ENCODE measurements at regions not wholly inside any gene's neighbourhood (a gene's known extent, or its start where the extent isn't known, plus 50 kb on each side); places are given as distances from the start of the nearest gene placed in this dataset.

- TF ChIP-seq ZBTB1 (CRISPR knock-in tag; IDR thresholded peaks at IDR 0.05; ENCODE audit: borderline replicate concordance, low read depth) (no peak), ZNF280A (IDR thresholded peaks at IDR 0.05; ENCODE audit: low read depth, partially characterized antibody) (no peak), FOXJ2 (tag; IDR thresholded peaks at IDR 0.05) (peak; percentile 49; the same call in 1 of the 2 replicates), KLF6 (CRISPR knock-in tag; IDR thresholded peaks at IDR 0.05; ENCODE audit: borderline replicate concordance) (no peak), SPI1 (IDR thresholded peaks at IDR 0.05; ENCODE audit: borderline replicate concordance, low read depth, low read length) (no peak), ELF4 (CRISPR knock-in tag; IDR thresholded peaks at IDR 0.05) (no peak), EGR1 (conservative IDR thresholded peaks at IDR 0.05) (no peak), ZNF146 (CRISPR knock-in tag; IDR thresholded peaks at IDR 0.05; ENCODE audit: unreplicated experiment) (no peak), HBP1 (CRISPR knock-in tag; IDR thresholded peaks at IDR 0.05) (no peak), TBP (optimal IDR thresholded peaks at IDR 0.05; ENCODE audit: low read depth, low read length) (no peak), SRSF3 (IDR thresholded peaks at IDR 0.05; ENCODE audit: insufficient read depth, low read length) (no peak), DEAF1 (CRISPR knock-in tag; IDR thresholded peaks at IDR 0.05) (no peak), ZBTB43 (CRISPR knock-in tag; IDR thresholded peaks at IDR 0.05) (no peak), PKNOX1 (IDR thresholded peaks at IDR 0.05) (0 out of 2 replicates have a peak, but pooled peaks have one; percentile 6)
Measured at GRCh38 chr4:79213010-79213409, 112.9 kb downstream of the NAA11 start (continued).

Measured in K562 (cell line).